Colon (tissue), 2 donors: ENCODE measurements at regions not wholly inside any gene's neighbourhood (a gene's known extent, or its start where the extent isn't known, plus 50 kb on each side); places are given as distances from the start of the nearest gene placed in this dataset.
"Not testable (repeated sequence)": the region's sequence is repeated elsewhere in the genome, so short reads cannot be mapped to it uniquely, and the experiment has no call there.

ENCODE experiments used
- FAIRE-seq: peaks from 2 replicates; lab custom pipeline; 2012; peaks lifted over from hg19 to GRCh38; lab: Jason Lieb, UNC
- donor health status: control.
- donor health status: control.

DNA sequence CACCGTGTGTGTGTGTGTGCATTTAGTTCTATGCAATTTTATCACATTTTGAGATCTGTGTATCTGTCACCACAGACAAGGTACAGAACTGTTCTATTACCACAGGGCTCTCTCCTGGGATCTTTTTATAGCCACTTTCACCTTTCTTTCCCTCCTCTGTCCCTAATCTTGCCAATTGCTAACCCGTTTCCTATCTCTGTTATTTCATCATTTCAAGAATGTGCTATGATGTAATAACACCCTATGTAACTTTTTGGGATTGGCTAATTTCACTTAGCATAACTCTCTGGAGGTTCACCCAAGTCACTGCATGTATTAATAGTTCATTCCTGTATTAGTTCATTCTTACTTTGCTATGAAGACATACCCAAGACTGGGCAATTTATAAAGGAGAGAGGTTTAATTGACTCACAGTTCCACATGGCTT is 657.7 kb downstream of the QKI start:
- no peak for FAIRE-seq

DNA sequence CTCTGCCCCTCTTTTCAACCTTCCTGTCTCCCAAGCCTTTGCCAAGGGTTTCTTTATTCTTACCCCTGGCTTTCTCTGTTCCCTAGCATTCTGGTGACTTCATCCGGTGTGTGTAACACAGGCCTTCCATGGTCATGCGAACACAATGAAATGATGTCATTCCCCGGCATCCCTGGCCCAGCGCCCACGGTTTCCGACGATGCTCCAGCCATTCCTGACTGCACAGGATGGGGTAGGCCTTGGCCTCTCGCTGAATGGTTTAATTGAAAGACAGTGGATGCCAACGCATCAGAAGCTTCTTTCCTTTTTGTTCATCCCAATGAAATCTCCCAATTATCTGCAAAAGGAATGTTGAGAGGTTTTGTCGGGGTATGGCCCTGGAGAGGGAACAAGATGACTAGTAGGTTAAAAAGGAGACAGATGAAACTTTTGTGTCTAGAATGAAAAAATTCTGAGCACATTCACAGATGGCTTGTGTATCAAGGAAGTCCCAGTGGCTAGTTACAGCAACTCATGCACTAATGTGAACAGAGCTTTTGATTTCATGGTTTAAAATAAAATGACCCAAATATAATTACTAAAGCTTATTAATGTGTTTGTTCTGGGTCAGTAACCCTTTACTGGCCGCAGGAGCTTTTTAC is 655.0 kb downstream of the QKI start:
- FAIRE-seq, result no peak

DNA sequence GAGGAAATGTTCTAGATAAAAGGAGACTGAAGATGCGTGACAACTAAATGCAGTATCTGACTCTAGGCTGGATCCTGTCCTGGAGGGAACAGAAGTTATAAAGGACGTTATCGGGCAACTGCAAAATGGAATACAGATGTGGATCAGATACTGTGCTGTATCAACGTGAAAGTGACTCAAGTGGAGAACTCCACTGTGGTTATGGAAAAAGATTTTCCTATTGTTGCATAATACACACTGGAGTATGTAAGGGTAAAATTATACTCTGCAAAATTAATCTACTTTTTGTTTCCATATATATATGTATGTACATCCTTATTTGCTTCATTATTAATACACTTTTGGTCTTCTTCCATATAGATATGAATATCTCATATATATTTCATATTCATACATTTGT is 654.0 kb downstream of the QKI start:
- FAIRE-seq, result no peak

DNA sequence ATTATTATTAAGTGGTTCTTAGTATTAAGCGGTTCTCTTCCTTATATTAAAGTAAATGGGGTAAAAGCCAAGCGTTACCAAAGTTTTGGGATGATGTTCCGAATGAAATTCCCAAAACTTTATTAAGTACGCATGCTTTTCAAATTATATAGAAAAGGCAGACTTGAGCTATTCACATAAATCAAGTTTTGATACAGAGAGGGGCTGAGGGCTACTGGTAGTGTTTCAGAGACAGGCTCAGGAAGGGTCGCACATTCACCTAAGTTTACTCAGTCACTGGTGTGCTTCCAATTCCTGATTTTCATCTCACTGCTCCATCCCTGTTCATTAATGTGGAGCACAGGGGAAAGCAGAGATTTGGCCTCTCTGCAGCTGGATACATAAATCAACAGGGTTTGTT is 652.2 kb downstream of the QKI start:
- FAIRE-seq, result no peak

DNA sequence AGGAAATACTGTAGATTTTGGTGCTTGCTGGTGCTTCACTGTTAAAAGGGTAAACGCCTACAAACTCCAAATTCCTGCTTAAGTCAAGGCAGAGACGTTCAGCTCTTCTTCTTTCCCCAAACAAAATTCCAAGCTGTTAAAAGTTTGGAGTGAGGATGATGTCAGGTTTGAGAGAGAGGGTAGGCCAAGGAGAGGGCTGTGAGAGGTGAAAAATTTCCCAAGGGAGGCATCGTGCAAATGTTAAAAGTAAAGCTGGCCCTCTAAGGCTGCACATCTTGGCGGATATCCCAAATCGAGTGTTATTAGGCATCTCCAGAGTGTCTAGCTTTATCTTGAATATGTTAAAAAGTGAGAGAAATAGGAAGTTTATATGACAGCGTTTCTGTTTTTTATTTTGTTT is 651.8 kb downstream of the QKI start:
- FAIRE-seq, result no peak

DNA sequence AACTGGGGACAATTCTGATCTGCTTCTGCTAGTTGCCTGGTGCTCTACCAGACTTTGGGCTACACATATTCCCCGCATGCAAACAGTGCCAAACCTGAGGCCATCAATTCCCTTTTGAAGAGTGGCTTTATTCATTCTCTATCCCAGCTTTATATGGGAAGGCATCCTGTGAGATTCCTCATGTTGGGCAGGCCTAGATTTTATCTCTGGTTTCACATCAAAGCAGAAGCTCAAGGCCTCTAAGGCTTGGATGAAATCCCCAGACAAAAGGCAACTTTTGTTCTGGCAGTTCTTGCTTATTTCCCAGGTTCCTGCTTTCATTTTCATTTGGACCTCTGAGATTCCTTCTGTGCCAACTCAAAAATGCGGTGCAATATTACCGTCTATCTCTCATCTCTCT is 648.8 kb downstream of the QKI start:
- no peak for FAIRE-seq

DNA sequence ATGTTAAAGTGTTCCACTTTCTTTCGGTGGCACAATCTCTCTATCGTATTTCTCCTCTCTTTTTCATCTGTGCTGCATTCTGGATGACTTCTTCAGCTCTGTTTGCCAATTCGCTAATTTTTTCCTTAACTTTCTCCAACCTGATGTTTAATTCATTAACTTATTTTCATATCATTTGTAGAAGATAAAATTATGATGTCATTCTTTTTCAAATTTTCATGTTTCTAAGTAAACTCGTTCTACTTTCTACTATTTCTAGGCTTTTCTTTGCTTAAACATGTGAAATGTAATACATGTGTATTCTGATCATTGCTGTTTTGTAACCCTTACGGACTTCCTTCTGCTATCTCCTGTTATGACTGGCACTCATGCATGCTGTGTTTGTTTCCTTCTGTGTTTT is 648.4 kb downstream of the QKI start:
- no peak for FAIRE-seq

DNA sequence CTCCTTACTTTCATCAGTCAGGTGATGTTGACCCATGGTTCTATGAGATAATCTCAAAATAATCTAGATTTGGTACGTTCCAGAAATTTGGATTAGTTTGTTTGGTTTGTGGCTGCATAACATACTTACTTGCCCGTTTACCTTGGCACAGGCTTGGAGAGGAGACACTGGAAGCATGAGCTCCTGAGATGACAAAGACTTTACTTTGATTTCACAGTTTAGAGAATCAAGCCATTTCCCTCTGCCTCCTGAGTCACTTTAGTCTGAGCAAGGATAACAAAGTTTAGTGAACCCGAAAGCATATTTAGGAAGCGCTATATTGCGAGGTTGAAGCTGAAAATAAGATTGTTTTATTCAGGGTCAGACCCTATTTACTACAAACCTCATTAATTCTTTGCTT is 643.4 kb downstream of the QKI start:
- no peak for FAIRE-seq

DNA sequence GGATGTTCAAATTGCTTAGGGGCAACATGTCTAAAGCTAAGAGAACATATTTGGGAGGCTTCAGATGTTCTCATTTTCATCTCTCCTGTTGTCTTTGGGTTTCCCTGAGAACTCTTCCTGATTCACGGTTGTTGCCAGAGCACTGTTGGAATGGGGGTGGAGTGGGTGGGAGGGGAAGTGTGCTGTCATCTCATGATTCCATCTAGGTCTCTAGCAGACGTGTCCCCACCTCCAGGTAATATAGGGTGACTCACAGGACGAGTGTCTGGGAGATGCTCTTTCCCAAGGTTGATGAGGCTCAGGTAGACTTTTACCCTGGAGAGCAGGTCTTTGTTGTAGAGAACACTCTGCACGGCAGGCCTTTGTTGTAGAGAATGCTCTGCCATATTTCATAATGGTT is 636.9 kb downstream of the QKI start:
- FAIRE-seq, result no peak

DNA sequence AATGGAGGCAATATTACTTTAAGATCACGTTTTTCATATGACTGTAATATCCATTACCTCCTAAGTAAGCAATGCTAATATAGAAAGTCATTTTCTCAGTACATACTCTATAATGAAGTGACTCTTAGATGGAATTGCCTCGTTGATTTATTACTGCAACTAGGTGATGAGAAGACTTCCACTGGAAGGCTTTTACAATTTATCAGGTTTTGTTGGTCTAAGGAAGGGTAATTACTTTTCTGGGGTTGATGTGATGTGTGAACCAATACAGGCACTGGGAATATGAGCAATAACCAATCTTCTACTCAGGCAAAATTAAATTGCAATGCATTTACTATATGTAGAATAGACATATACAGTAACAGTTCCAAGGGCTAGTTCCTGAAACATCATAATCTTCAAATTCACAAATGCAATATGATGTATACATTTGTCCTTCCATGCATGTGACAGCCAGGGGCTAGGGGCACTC is 635.0 kb downstream of the QKI start:
- no peak for FAIRE-seq

DNA sequence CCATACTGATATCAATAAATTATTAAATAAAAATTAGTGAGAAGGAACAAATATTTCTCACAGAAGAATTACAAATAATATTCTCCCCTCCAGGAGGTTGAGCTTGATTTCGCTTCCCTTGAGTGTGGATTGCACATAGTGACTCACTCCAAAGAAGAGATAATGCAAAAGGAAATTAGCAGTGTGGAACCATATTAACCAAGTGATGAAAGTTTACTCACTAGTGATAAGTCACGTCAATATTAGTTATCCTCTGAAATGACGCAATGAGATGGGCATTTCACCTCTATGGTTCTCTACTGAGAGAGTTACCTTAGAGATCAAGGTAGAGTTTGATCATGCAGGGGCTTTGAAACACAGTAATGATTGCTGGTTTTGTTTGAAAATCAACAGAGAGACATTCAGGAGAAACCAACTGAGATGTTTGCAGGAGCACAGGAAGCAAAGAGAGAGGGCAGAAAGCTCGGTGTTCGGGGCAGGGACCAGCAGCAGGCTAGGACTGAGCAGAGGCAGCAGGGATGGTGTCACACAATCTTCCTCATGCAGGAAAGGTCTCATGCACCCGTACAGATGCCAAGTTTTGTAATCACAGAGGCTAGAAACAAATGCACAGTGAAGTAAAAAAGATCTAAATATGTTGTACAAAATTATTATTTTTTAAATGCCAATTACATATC is 634.5 kb downstream of the QKI start:
- FAIRE-seq, result no peak

DNA sequence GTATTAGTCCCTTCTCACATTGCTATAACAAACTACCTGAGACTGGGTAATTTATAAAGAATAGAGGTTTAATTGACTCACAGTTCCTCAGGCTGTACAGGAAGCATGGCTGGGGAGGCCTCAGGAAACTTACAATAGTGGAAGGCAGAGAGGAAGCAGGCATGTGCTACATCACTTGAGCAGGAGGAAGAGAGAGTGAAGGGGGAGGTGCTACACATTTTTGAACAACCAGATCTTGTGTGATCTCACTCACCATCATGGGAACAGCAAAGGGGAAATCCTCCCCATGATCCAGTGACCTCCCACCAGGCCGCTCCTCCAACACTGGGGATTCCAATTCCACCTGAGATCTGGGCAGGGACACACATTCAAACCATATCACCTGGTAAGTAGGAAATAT is 630.6 kb downstream of the QKI start:
- FAIRE-seq, result no peak

DNA sequence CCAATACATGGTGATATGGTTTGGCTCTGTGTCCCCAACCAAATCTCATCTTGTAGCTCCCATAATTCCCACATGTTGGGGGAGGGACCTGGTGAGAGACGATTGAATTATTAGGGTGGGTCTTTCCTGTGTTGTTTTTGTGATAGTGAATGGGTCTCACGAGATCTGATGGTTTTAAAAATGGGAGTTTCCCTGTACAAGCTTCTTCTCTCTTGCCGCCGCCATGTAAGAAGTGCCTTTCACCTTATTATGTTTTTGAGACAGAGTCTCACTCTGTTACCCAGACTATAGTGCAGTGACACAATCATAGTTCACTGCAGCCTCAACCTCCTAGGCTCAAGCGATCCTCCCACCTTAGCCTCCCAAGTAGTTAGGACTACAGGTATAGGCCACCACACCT is 629.1 kb downstream of the QKI start:
- not testable (repeated sequence) for FAIRE-seq

DNA sequence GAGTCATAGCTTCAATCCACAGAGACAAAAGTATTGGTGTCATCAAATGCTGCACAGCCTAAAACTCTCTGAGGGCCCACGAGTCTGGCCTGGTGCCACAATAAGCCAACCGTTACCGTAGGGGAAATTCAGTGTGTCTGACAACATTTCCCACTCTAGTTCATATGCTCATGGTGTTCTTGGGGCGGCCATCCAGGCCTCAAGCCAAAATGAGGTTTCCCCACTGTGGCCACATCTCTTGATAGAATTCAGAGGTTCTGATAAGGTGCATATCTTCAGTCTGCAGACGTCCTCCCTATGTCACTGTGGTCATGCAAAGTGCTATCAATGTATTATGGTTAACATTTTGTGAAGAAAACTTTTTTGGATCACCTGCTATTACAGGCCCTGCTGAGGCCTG is 627.7 kb downstream of the QKI start:
- FAIRE-seq, result no peak

DNA sequence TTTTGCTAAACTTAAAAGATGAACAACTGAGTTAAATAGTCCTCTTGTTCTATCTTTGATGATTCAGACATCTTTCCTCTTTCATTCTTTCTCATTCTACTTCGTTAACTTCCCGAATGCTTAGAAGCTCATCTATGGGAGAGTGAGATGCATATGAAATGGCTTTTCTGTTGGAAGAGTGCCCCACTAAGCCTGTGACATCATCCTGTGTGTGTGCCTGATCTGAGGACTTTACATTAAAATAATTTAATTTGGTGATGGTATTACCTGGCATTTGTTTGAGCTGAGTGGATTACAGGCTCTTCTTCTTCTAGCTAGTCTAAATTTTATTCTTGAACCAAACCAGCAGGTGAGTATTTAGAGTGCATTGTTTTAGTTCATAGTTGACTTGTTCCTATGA is 626.5 kb downstream of the QKI start:
- FAIRE-seq, result no peak

DNA sequence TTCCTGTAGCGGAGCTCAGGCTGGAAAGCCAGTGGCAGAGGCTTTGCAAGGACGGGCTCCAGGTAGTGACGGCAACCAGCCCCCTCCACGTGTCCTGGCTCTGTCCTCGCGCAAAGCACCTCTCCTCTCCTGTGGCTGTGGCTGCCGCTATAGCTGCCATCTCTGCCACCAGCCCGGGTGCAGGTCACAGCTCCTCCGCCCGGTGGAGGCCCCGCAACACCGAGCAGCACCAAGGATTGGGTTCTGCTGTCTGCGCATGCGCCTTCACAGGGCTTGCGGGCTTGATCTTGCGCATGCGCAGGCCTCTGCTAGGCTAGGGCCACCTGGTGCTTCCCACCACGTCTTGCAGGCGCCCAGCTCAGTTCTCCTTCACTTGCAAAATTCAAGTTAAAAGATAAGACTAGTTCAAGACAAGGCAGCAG is 625.4 kb downstream of the QKI start:
- FAIRE-seq, result no peak

DNA sequence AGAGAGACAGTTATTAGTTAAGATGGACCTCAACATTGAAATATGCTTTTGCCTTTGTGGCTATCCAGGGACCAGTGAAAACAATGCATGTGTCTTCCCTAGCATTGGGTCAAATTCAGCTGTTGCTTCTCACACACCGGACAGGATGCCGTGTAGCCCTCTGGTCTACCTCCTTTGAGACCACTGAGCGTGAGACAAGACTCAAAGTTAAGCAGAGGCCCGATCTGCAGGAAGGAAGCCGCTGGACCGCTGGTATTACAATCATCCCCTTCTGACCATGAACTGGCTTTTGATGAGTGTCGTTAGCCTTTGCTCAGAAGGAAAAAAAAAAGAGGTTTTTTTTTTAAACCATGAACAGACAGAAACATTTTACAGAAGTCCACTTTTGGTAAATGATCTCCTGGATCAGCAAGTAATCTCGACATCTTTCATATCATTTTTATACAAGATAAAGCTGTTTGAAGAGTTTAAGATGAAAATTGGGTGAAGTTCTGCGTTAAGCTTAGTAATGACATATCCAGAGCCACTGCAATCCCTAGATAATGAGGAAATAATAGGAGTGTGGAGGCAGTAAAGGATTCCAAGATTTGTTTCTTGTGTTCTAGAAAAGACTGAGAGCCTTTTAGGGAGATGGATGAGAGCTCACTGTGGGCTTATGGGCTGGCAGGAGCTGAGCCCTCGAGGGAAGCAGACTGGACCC is 622.8 kb downstream of the QKI start:
- no peak for FAIRE-seq

DNA sequence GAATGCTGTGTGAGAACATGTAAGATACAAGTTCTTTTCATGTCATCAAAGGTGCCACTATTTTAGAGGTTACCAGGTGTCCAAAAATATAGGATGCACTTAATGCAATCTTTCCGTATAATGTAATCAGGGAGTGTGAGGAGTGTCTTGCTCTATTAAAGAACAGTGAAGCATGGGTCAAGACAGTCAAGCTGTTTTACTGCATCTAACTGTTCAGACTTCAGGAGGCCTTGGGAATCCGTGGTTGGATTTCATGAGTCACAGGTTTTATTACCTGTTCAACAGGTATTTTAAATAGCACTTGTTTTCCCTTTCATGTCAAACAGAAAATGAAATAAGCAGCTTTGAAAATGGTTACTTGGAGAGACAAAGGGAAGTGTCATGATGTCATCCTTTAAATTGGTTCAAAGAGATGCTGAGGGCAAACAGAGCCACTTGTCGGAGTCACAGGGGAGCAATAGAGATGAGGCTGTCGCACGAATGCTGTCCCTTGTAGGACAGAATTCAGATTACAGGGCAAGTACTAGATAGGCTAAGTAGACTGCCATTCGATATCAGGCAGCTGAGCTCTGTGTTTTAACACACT is 621.5 kb downstream of the QKI start:
- no peak for FAIRE-seq

DNA sequence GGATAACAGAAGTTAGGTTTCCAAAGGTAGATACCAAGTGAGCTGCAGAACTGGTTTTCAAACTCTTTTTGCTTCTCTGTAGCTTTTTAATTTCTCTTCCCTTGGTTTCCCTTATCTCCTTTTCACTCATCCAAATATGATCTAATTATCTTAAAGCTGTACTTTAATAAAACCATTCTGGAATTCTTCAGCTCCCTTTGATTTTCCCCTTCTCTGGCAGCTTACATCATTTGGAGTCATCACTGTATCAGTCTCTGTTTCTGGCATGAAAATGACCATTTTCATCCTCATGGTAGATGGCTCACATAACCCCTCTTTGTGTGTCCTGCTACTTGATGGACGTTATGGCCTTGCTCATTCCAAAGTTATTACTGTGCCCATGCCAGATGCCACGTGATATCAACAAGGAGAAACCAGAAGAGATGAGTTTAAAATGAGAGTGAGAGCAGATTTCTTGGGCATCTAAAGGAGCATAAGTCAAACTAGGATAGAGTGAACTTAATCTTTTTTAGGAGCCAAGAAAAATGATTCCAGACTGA is 620.2 kb downstream of the QKI start:
- no peak for FAIRE-seq

DNA sequence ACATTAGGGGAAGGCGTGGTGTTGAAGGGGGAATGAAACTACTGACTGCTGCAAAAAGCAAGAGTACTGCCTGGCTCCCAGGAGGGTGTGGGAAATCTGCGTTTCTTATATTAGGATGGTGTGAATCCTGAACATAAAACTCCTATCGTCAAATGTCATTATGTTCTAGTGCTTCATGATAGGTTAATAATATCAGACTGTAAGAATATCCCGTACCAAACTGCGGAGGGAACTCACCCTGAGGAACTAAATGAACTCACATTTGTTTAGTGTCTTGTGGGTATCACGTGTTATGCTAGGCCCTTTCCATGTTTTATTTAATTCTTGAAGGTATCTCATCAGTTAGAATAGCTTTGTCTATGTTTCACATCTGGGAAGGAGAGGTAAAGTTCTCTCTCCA is 610.7 kb downstream of the QKI start:
- FAIRE-seq, result no peak

DNA sequence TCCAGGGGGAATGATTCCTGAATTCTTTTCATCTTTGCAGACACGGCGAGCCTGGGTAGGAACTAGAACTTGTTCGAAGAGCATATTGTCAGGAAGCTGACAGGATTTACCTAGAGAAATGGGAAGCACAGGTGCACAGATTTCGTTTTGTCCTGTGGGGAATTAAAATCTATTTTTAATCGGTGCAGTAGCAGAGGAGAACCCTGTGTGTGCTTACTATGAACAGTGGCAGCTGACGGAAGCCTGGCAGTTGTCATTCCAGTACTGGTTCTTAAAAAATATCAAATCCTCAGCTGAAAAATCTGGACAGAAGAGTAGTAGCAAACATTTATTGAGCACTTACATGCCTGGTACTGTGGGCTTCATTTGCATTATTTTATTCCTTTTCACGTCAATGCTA is 609.0 kb downstream of the QKI start:
- no peak for FAIRE-seq

DNA sequence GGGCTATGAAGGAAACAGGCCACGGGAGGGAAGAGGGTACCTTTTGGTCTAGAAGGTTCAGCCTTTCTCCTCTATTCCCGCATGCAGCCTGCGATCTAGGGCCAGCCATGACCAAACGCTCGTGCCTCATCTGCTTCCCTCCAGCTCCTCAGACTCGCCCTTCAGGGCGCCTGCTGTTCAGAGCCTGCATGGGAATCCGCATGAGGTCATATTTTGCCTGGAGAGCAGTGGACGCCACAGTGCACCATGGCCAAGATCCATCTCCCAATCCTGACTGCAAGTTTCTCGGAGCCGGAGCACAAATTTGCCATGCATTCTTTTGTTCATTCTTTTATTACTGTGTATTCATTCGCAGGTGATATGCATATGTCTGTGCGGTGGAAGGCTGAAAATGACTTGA is 608.1 kb downstream of the QKI start:
- no peak for FAIRE-seq
